HEK293T (cell line): ENCODE measurements at regions not wholly inside any gene's neighbourhood (a gene's known extent, or its start where the extent isn't known, plus 50 kb on each side); places are given as distances from the start of the nearest gene placed in this dataset.

ENCODE experiments used
- CTCF ChIA-PET: fragments of 350-600 bp; formaldehyde crosslinking; extraction: SDS; loops from one replicate; lab custom pipeline; 2021; ENCODE audit warnings: antibody characterized with exemption, inconsistent platforms; lab: Yijun Ruan, JAX
- POLR2A ChIA-PET: fragments of 350-600 bp; formaldehyde crosslinking; extraction: SDS; loops from one replicate; lab custom pipeline; 2020; ENCODE audit warnings: antibody characterized with exemption, inconsistent platforms; lab: Yijun Ruan, JAX
- DNase-seq: peaks from one replicate; pipeline ENCODE4 v3.0.0; 2012; ENCODE audit warnings: mixed read lengths; ENCODE audit errors: extremely low spot score
- ARNT ChIP-seq: fragments of 450-650 bp; IDR thresholded peaks from 2 replicates; pipeline ENCODE4 v1.6.1; 2017; ENCODE audit warnings: mild to moderate bottlenecking
- BHLHE40 ChIP-seq: fragments of 450-650 bp; IDR thresholded peaks from 2 replicates; pipeline ENCODE4 v1.6.1; 2016; ENCODE audit warnings: mild to moderate bottlenecking, moderate library complexity, borderline replicate concordance
- CTBP1 ChIP-seq: fragments of 450-650 bp; IDR thresholded peaks from 2 replicates; pipeline ENCODE4 v1.6.1; 2016; ENCODE audit warnings: borderline replicate concordance
- ELF4 ChIP-seq: fragments of 450-650 bp; IDR thresholded peaks from 2 replicates; pipeline ENCODE4 v1.6.1; 2017; ENCODE audit warnings: antibody characterized with exemption
- FOXA1 ChIP-seq: fragments of 450-650 bp; IDR thresholded peaks from 2 replicates; pipeline ENCODE4 v1.6.1; 2016; ENCODE audit warnings: mild to moderate bottlenecking
- FOXK2 ChIP-seq: fragments of 450-650 bp; IDR thresholded peaks from 2 replicates; pipeline ENCODE4 v1.6.1; 2016; ENCODE audit warnings: mild to moderate bottlenecking
- FOXM1 ChIP-seq: fragments of 450-650 bp; IDR thresholded peaks from 2 replicates; pipeline ENCODE4 v1.6.1; 2017; ENCODE audit warnings: mild to moderate bottlenecking, borderline replicate concordance
- HDGF ChIP-seq: fragments of 450-650 bp; IDR thresholded peaks from 2 replicates; pipeline ENCODE4 v1.6.1; 2017; ENCODE audit warnings: antibody characterized with exemption, borderline replicate concordance
- L3MBTL2 ChIP-seq: fragments of 450-650 bp; conservative IDR thresholded peaks from 2 replicates; pipeline ENCODE4 v1.6.1; 2016; ENCODE audit warnings: mild to moderate bottlenecking
- LEF1 ChIP-seq: fragments of 450-650 bp; IDR thresholded peaks from 2 replicates; pipeline ENCODE4 v1.6.1; 2017; ENCODE audit warnings: mild to moderate bottlenecking, borderline replicate concordance
- NFRKB ChIP-seq: fragments of 450-650 bp; IDR thresholded peaks from 2 replicates; pipeline ENCODE4 v1.6.1; 2016; ENCODE audit warnings: mild to moderate bottlenecking, moderate library complexity
- PKNOX1 ChIP-seq: fragments of 450-650 bp; IDR thresholded peaks from 2 replicates; pipeline ENCODE4 v1.6.1; 2016
- SP1 ChIP-seq: fragments of 450-650 bp; IDR thresholded peaks from 2 replicates; pipeline ENCODE4 v1.6.1; 2017
- SUZ12 ChIP-seq: fragments of 450-650 bp; IDR thresholded peaks from 2 replicates; pipeline ENCODE4 v1.6.1; 2016; ENCODE audit warnings: mild to moderate bottlenecking
- TARDBP ChIP-seq: fragments of 450-650 bp; IDR thresholded peaks from 2 replicates; pipeline ENCODE4 v1.6.1; 2016
- ZNF384 ChIP-seq: fragments of 450-650 bp; IDR thresholded peaks from 2 replicates; pipeline ENCODE4 v1.6.1; 2016

DNA sequence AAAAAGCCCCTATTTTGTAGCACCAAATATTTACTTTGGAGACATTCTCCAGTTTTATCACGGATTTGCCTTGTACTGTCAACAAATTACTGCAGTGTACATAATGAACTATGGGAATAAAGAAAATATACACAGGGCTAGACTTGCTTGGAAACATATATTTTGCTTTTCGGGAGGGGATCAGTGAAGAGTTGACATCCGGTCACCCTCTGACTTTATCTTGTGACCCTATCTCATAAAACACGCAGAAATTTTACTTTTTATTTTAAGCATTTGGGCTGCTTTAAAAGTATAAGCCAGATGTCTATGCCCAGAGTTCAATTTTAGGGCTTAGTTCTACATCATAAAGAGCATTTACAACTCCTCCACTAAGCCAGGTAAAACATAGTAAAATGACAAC is 630.7 kb downstream of the TOX3 start:
- ChIA-PET CTCF (interaction anchor here (0.6 kb wide), 1 partner anchor 193 kb away, joined by 3 read pairs; no protein-coding TSS in a partner anchor), POLR2A (no interaction called here)

DNA sequence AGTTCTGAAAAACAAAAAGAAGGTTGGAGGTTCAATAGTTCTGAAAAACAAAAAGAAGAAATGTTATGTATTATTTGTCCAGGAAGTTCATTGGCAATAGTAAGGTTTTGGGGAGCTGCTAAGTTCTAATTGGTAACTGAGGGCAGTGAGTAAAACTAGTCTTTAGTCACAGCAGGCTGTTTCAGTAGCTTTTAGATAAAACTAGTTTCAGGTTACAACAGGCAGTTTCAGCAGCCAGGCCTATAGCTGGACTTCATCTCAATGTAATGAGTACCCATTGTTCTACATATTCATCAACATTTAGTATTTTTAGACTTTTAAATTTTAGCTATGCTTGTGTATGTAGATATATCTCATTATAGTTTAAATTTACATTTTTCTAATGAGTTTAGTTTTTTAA is 639.3 kb downstream of the TOX3 start:
- ChIA-PET POLR2A (no interaction called here), CTCF (no interaction called here)
- TF ChIP-seq L3MBTL2 (no peak), PKNOX1 (no peak), HDGF (no peak)
- no peak for DNase-seq

More for the DNA sequence above, 630.7 kb downstream of the TOX3 start:
- TF ChIP-seq FOXA1, result no peak
- no peak for TF ChIP-seq L3MBTL2
- no peak for TF ChIP-seq FOXK2
- no peak for TF ChIP-seq HDGF
- TF ChIP-seq ARNT, result no peak
- no peak for TF ChIP-seq LEF1
- TF ChIP-seq SP1, result no peak
- no peak for TF ChIP-seq CTBP1
- no peak for TF ChIP-seq ELF4
- TF ChIP-seq SUZ12, result no peak
- TF ChIP-seq PKNOX1, result no peak
- DNase-seq, result no peak

DNA sequence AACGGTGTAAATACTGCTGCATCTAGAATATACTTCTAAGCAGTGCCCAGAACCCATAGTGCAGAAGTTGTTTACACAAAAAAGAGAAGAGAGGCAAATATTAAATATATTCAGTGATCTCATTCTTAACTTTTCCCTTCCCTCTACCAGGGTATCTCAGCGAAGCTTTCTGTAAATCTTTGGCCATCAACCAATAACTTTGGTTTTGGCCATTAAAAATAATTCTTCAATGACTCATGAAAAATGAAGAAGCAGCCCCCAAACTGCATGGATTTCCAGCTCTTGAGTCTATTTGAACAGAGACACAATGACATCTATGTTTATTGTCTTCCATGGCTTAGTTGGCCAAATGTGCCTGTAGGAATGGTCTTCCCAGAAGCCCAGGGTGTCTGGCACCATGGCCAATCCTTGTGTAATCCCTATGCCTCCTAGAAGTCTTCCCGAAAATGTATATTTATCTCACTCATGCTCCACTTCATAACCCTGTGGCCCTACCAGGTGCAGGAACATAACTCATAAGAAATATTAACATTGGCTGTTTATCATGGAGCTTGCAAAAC is 646.6 kb downstream of the TOX3 start:
- CTCF ChIA-PET, result no interaction called here
- POLR2A ChIA-PET, result no interaction called here
- no peak for DNase-seq
- TF ChIP-seq FOXA1 (no peak), CTBP1 (no peak), SUZ12 (no peak), BHLHE40 (no peak), FOXM1 (no peak), LEF1 (no peak), ZNF384 (no peak), HDGF (no peak), ARNT (no peak), NFRKB (no peak), FOXK2 (no peak), SP1 (no peak), TARDBP (no peak), L3MBTL2 (no peak), PKNOX1 (no peak), ELF4 (no peak)

GRCh38 chr16:51898872-51899271 is 648.1 kb downstream of the TOX3 start:
- no peak for DNase-seq
- CTCF ChIA-PET, result no interaction called here
- TF ChIP-seq FOXA1, result no peak
- no peak for TF ChIP-seq PKNOX1
- TF ChIP-seq ELF4, result no peak
- TF ChIP-seq ZNF384, result no peak
- TF ChIP-seq FOXM1, result no peak
- TF ChIP-seq CTBP1, result no peak
- no peak for TF ChIP-seq ARNT
- no peak for TF ChIP-seq FOXK2
- no peak for TF ChIP-seq TARDBP
- no peak for TF ChIP-seq SP1
- TF ChIP-seq BHLHE40, result no peak
- TF ChIP-seq LEF1, result no peak
- no peak for TF ChIP-seq L3MBTL2
- no peak for TF ChIP-seq NFRKB
- no peak for TF ChIP-seq SUZ12
- POLR2A ChIA-PET, result no interaction called here

GRCh38 chr16:51896013-51896412 is 650.9 kb downstream of the TOX3 start:
- POLR2A ChIA-PET, result no interaction called here
- DNase-seq, result no peak
- CTCF ChIA-PET, result no interaction called here
- TF ChIP-seq SP1 (no peak), FOXK2 (no peak), TARDBP (no peak), LEF1 (no peak), NFRKB (no peak), BHLHE40 (no peak), L3MBTL2 (no peak), HDGF (no peak), ZNF384 (no peak), ARNT (no peak), FOXA1 (no peak), PKNOX1 (no peak), SUZ12 (no peak), FOXM1 (no peak), CTBP1 (no peak), ELF4 (no peak)
